ENCODE measurements at regions not wholly inside any gene's neighbourhood (a gene's known extent, or its start where the extent isn't known, plus 50 kb on each side); places are given as distances from the start of the nearest gene placed in this dataset.
A peak's percentile ranks its signal among the peaks of the same experiment; 100 is the strongest.

- Mint-ChIP-seq H3K27me3 (ENCODE audit: insufficient read depth) (peaks cover 2% of the 10 kb centered on the region; the same call in 1 of the 2 replicates), H3K9me3 (no peaks in the 10 kb centered on the region), H3K27ac (no peak overlapping the region), H3K4me3 (no peak overlapping the region), H3K4me1 (ENCODE audit: low read depth) (no peaks in the 10 kb centered on the region), H3K36me3 (ENCODE audit: low read depth) (no peaks in the 10 kb centered on the region)
- DNase-seq = no peak
- TF ChIP-seq CTCF (IDR thresholded peaks at IDR 0.05) = peak; percentile 69
These were observed 672.2 kb downstream of the KCTD8 start for GRCh38 chr4:43776371-43776770.

DNA sequence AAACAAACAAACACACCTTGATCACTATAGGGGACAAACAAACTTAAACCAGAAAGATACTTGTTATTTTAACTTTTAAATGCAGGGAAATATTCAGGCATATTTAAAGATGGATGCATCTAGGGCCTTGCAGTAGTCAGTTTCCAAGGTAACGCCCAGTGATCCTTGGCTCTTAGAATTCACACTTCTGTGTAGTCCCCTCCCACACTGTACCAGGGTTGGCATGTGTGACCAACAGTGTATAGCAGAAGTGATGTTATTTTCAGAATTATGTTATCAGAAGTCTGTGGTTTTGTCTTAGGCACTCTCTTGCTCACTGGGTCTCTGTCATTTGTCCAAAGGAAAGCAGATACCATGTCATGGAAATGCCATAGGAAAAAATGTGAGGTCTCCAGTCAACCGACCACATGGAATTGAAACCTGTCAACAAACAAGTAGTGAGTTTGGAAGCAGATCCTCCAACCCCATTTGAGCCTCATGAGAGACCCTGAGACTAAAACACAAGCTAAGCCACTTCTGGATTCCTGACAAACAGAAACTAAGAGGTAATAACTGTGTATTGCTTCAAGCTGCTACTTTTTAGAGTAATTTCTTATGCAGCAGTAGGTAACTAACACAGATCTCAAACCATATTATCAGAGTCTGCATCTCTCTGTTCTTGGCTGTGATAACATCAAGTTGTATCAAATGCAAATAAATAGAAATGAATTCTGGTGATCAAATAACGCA is 670.3 kb downstream of the KCTD8 start:
- Mint-ChIP-seq H3K9me3 (no peaks in the 10 kb centered on the region), H3K36me3 (ENCODE audit: low read depth) (no peaks in the 10 kb centered on the region), H3K4me3 (no peak overlapping the region), H3K27ac (no peak overlapping the region), H3K27me3 (ENCODE audit: insufficient read depth) (peaks cover 2% of the 10 kb centered on the region; the same call in 1 of the 2 replicates), H3K4me1 (ENCODE audit: low read depth) (no peaks in the 10 kb centered on the region)
- no peak for DNase-seq
- no peak for TF ChIP-seq CTCF (IDR thresholded peaks at IDR 0.05)

GRCh38 chr4:43781125-43781524 is 667.5 kb downstream of the KCTD8 start:
- Mint-ChIP-seq H3K9me3 (peaks cover 3% of the 10 kb centered on the region), H3K4me3 (no peak overlapping the region), H3K27me3 (ENCODE audit: insufficient read depth) (no peaks in the 10 kb centered on the region), H3K36me3 (ENCODE audit: low read depth) (no peaks in the 10 kb centered on the region), H3K27ac (no peak overlapping the region), H3K4me1 (ENCODE audit: low read depth) (no peaks in the 10 kb centered on the region)
- TF ChIP-seq CTCF (IDR thresholded peaks at IDR 0.05) = no peak
- DNase-seq = no peak

GRCh38 chr4:43782391-43782790 is 666.2 kb downstream of the KCTD8 start:
- H3K4me1 Mint-ChIP-seq (ENCODE audit: low read depth) = no peaks in the 10 kb centered on the region
- H3K36me3 Mint-ChIP-seq (ENCODE audit: low read depth) = no peaks in the 10 kb centered on the region
- DNase-seq = no peak
- no peak for TF ChIP-seq CTCF (IDR thresholded peaks at IDR 0.05)
- no peak overlapping the region for H3K27ac Mint-ChIP-seq
- H3K4me3 Mint-ChIP-seq = no peak overlapping the region
- peaks cover 10% of the 10 kb centered on the region for H3K9me3 Mint-ChIP-seq
- no peaks in the 10 kb centered on the region for H3K27me3 Mint-ChIP-seq (ENCODE audit: insufficient read depth)

GRCh38 chr4:43816116-43816515 is 632.5 kb downstream of the KCTD8 start:
- Mint-ChIP-seq H3K4me3 (no peak overlapping the region), H3K27ac (no peak overlapping the region), H3K27me3 (ENCODE audit: insufficient read depth) (no peaks in the 10 kb centered on the region)

More at GRCh38 chr4:43816116-43816515, 632.5 kb downstream of the KCTD8 start:
- Mint-ChIP-seq H3K36me3 (ENCODE audit: low read depth) (no peaks in the 10 kb centered on the region), H3K4me1 (ENCODE audit: low read depth) (no peaks in the 10 kb centered on the region), H3K9me3 (peaks cover 24% of the 10 kb centered on the region; the same call in 1 of the 2 replicates)
- no peak for DNase-seq
- no peak for TF ChIP-seq CTCF (IDR thresholded peaks at IDR 0.05)

Data from HFFc6 (cell line).